ENCODE measurements at regions not wholly inside any gene's neighbourhood (a gene's known extent, or its start where the extent isn't known, plus 50 kb on each side); places are given as distances from the start of the nearest gene placed in this dataset.

DNA sequence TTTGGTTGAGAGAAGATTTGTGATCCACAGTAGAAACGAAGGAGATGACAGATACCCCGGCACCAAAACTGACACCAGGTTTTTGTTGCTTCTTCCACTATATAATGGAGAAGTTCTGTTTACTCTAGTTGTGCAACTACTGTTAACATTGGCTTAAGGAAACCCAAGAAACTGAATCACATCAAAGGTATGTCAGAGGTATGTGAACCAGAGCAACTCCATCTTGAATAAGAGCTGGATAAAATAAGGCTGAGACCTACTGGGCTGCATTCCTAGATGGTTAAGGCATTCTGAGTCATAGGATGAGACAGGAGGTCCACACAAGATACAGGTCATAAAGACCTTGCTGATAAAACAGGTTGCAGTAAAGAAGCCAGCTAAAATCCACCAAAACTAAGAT lies 173.7 kb upstream of the CAMK1G start:
- TF ChIP-seq POLR2A (IDR thresholded peaks at IDR 0.05), result no peak
- TF ChIP-seq, protein P1, sequence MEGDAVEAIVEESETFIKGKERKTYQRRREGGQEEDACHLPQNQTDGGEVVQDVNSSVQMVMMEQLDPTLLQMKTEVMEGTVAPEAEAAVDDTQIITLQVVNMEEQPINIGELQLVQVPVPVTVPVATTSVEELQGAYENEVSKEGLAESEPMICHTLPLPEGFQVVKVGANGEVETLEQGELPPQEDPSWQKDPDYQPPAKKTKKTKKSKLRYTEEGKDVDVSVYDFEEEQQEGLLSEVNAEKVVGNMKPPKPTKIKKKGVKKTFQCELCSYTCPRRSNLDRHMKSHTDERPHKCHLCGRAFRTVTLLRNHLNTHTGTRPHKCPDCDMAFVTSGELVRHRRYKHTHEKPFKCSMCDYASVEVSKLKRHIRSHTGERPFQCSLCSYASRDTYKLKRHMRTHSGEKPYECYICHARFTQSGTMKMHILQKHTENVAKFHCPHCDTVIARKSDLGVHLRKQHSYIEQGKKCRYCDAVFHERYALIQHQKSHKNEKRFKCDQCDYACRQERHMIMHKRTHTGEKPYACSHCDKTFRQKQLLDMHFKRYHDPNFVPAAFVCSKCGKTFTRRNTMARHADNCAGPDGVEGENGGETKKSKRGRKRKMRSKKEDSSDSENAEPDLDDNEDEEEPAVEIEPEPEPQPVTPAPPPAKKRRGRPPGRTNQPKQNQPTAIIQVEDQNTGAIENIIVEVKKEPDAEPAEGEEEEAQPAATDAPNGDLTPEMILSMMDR (IDR thresholded peaks at IDR 0.05), result no peak
